ENCODE measurements at regions not wholly inside any gene's neighbourhood (a gene's known extent, or its start where the extent isn't known, plus 50 kb on each side); places are given as distances from the start of the nearest gene placed in this dataset.

- no peak overlapping the region for H2BK120ac ChIP-seq (ENCODE audit: low read depth, low read length)
- H3K27ac ChIP-seq (ENCODE audit: insufficient read depth, low read length) = no peak overlapping the region
- no peak overlapping the region for H2BK5ac ChIP-seq (ENCODE audit: low read depth, low read length, poor library complexity, severe bottlenecking)
- ATAC-seq (ENCODE audit: low read depth) = no peak
- no peak overlapping the region for H3K9ac ChIP-seq (ENCODE audit: low read depth, low read length)
- no peak overlapping the region for H3K18ac ChIP-seq (ENCODE audit: low read depth, low read length)
- no peak overlapping the region for H4K91ac ChIP-seq (ENCODE audit: insufficient read depth, low read depth, low read length)
- no peak overlapping the region for H4K8ac ChIP-seq (ENCODE audit: low read depth in 2 of 2, low read length in 2 of 2)
- no peaks in the 10 kb centered on the region for H3K9me1 ChIP-seq (ENCODE audit: insufficient read depth, low read length)
- no TSS peak for BruUV-seq (replicated peaks)
- in situ Hi-C loops (cut with MboI; ENCODE audit: low sequenced_read_pairs) = no loop called here
- no peak overlapping the region for H4K5ac ChIP-seq (ENCODE audit: low read depth, low read length)
- no peaks in the 10 kb centered on the region for H3K4me1 ChIP-seq (ENCODE audit: control insufficient read depth, insufficient read depth, low read length)
- no peak overlapping the region for H3K56ac ChIP-seq (ENCODE audit: extremely low read depth, insufficient read depth, low read length)
- 40% methylated on average over 1 of the region's 4 CpGs; no CpG with 5 or more reads in 1 of the 2 experiments for WGBS, 2 experiments (ENCODE audit: extremely low coverage in 2 of 2, insufficient read length in 1 of 2)
- CTCF ChIA-PET = no interaction called here
- H3K14ac ChIP-seq (replicated peaks; ENCODE audit: low read depth, low read length) = no peak overlapping the region
- no peak for DNase-seq
- H3K79me1 ChIP-seq (ENCODE audit: low read depth in 1 of 2, low read length in 2 of 2) = no peaks in the 10 kb centered on the region
- no peak overlapping the region for H2BK20ac ChIP-seq (ENCODE audit: low read depth, low read length)
- H3K23ac ChIP-seq (ENCODE audit: low read depth, low read length) = no peak overlapping the region
- no peaks in the 10 kb centered on the region for H3K36me3 ChIP-seq (ENCODE audit: control insufficient read depth, insufficient read depth, low read length)
- TF ChIP-seq ELK1 (IDR thresholded peaks at IDR 0.05; ENCODE audit: borderline replicate concordance, low read depth, low read length) = no peak
- TF ChIP-seq CEBPB (IDR thresholded peaks at IDR 0.05; ENCODE audit: low read depth, low read length) = no peak
- no peak for TF ChIP-seq MXI1 (IDR thresholded peaks at IDR 0.05; ENCODE audit: borderline replicate concordance, low read depth, low read length)
- no peak for TF ChIP-seq RCOR1 (IDR thresholded peaks at IDR 0.05; ENCODE audit: insufficient replicate concordance, low read length)
- TF ChIP-seq NFE2L2 (IDR thresholded peaks at IDR 0.05; ENCODE audit: low read depth, low read length) = no peak
- no peaks in the 10 kb centered on the region for H3K9me3 ChIP-seq (ENCODE audit: control insufficient read depth, insufficient read depth, low read length)
- no peak overlapping the region for H2AK9ac ChIP-seq (replicated peaks; ENCODE audit: low read depth, low read length, poor library complexity)
- no peak overlapping the region for H3K4ac ChIP-seq (ENCODE audit: low read depth, low read length)
- H4K20me1 ChIP-seq (ENCODE audit: insufficient read depth, low read length) = no peaks in the 10 kb centered on the region
- no peak overlapping the region for H2AK5ac ChIP-seq (ENCODE audit: low read depth, low read length)
- no peak overlapping the region for H3K4me3 ChIP-seq (ENCODE audit: insufficient read depth, low read depth, low read length)
- H3K27me3 ChIP-seq (ENCODE audit: control insufficient read depth, insufficient read depth, low read length) = peaks cover 5% of the 10 kb centered on the region
- POLR2A ChIA-PET (ENCODE audit: unreplicated experiment) = no interaction called here
- H3K4me2 ChIP-seq (ENCODE audit: low read depth, low read length) = no peak overlapping the region
- dilution Hi-C loops (cut with HindIII; ENCODE audit: low sequenced_read_pairs, unreplicated experiment) = no loop called here
- H2AFZ ChIP-seq (replicated peaks; ENCODE audit: low read length, poor library complexity) = no peak overlapping the region
- H2BK15ac ChIP-seq (ENCODE audit: low read depth, low read length) = no peak overlapping the region
- intact Hi-C loops (cut with micrococcal nuclease) = no loop called here
Measured at GRCh38 chr16:65681406-65681805, 559.5 kb upstream of the CDH11 start.
